Keratinocyte (primary cell): ENCODE measurements at regions not wholly inside any gene's neighbourhood (a gene's known extent, or its start where the extent isn't known, plus 50 kb on each side); places are given as distances from the start of the nearest gene placed in this dataset.

Source experiments
- DNase-seq: peaks from one replicate; pipeline ENCODE4 v3.0.0-alpha.2; 2011; ENCODE audit warnings: low read depth, missing footprints, low spot score
- FAIRE-seq: peaks from 2 replicates; lab custom pipeline; 2011; peaks lifted over from hg19 to GRCh38; lab: Jason Lieb, UNC
- H2AFZ ChIP-seq: 2 replicates; pipeline ENCODE4 v1.6.0; 2012; ENCODE audit warnings: low read length, control low read depth, inconsistent platforms; ENCODE audit not compliant: control insufficient read depth
- H3K27ac ChIP-seq: 2 replicates; pipeline ENCODE4 v1.5.1; 2011; ENCODE audit warnings: low read length; ENCODE audit not compliant: control insufficient read depth, insufficient read depth
- H3K27me3 ChIP-seq: 3 replicates; pipeline ENCODE4 v1.6.0; 2011; ENCODE audit warnings: low read length; ENCODE audit not compliant: control insufficient read depth, insufficient read depth; ENCODE audit errors: extremely low read depth
- H3K36me3 ChIP-seq, 2 experiments: 2 replicates in 1 of 2; 3 replicates in 1 of 2; pipeline ENCODE4 v1.5.1; 2011; ENCODE audit warnings: low read length in 2 of 2, mild to moderate bottlenecking in 1 of 2; ENCODE audit not compliant: control insufficient read depth in 2 of 2, insufficient read depth in 2 of 2; ENCODE audit errors: extremely low read depth in 1 of 2
- H3K4me1 ChIP-seq: 3 replicates; pipeline ENCODE4 v1.5.1; 2011; ENCODE audit warnings: low read length; ENCODE audit not compliant: control insufficient read depth, insufficient read depth; ENCODE audit errors: extremely low read depth
- H3K4me2 ChIP-seq: 3 replicates; pipeline ENCODE4 v1.6.0; 2011; ENCODE audit warnings: low read depth, low read length; ENCODE audit not compliant: control insufficient read depth, insufficient read depth; ENCODE audit errors: extremely low read depth
- H3K4me3 ChIP-seq, 3 experiments: fragments of 200-600 bp in 1 of 3; sonication (generic) in 1 of 3; 2 replicates in 2 of 3; 3 replicates in 1 of 3; pipeline ENCODE4 v1.5.1; 2011 to 2016; ENCODE audit warnings: low read length in 3 of 3, mild to moderate bottlenecking in 3 of 3, control low read depth in 2 of 3, inconsistent platforms in 1 of 3, low read depth in 1 of 3, mixed read lengths in 1 of 3, mixed run types in 1 of 3, moderate library complexity in 1 of 3; ENCODE audit not compliant: control insufficient read depth in 2 of 3, insufficient read depth in 2 of 3; ENCODE audit errors: extremely low read depth in 1 of 3
- H3K79me2 ChIP-seq: 2 replicates; pipeline ENCODE4 v1.6.0; 2012; ENCODE audit warnings: low read length; ENCODE audit not compliant: control insufficient read depth, insufficient read depth
- H3K9ac ChIP-seq: 3 replicates; pipeline ENCODE4 v1.6.0; 2011; ENCODE audit warnings: low read length; ENCODE audit not compliant: control insufficient read depth, insufficient read depth; ENCODE audit errors: extremely low read depth
- H3K9me1 ChIP-seq: 3 replicates; pipeline ENCODE4 v1.6.0; 2011; ENCODE audit warnings: low read length; ENCODE audit not compliant: control insufficient read depth, insufficient read depth; ENCODE audit errors: extremely low read depth
- H3K9me3 ChIP-seq: 2 replicates; pipeline ENCODE4 v1.5.1; 2012; ENCODE audit warnings: low read depth, low read length; ENCODE audit not compliant: control insufficient read depth
- H4K20me1 ChIP-seq: 3 replicates; pipeline ENCODE4 v1.6.0; 2011; ENCODE audit warnings: low read length; ENCODE audit not compliant: control insufficient read depth, insufficient read depth; ENCODE audit errors: extremely low read depth
- CTCF ChIP-seq, 3 experiments: IDR thresholded peaks in 1 of 3; conservative IDR thresholded peaks in 1 of 3; optimal IDR thresholded peaks in 1 of 3; 2 replicates in 2 of 3; 3 replicates in 1 of 3; pipeline versions ENCODE3 to v1.5.1; 2011; ENCODE audit warnings: low read length in 3 of 3, mild to moderate bottlenecking in 3 of 3, moderate library complexity in 2 of 3, control low read depth in 1 of 3, inconsistent platforms in 1 of 3; ENCODE audit not compliant: insufficient read depth in 2 of 3; ENCODE audit errors: extremely low read depth in 1 of 3
- EZH2 ChIP-seq: IDR thresholded peaks from one replicate; pipeline ENCODE4 v1.6.1; 2012; ENCODE audit warnings: inconsistent platforms, mild to moderate bottlenecking, low read length, moderate library complexity
- dilution Hi-C: fragments of 300-500 bp; cut with MboI; formaldehyde crosslinking; loops from one replicate; pipeline ENCODE4 v1.7.0; 2020; ENCODE audit warnings: low sequenced_read_pairs; ENCODE audit not compliant: extremely low pct_ligation_motif_present

GRCh38 chr5:63025679-63026078 is 447.1 kb downstream of the LRRC70 start:
- Histone ChIP-seq H3K36me3 (no peaks in the 10 kb centered on the region), H2AFZ (no peak overlapping the region), H3K4me2 (no peak overlapping the region), H4K20me1 (no peaks in the 10 kb centered on the region), H3K9ac (no peak overlapping the region), H3K27ac (no peak overlapping the region), H3K79me2 (no peaks in the 10 kb centered on the region), H3K27me3 (no peaks in the 10 kb centered on the region), H3K9me3 (no peaks in the 10 kb centered on the region), H3K4me3 (no peak overlapping the region), H3K4me1 (no peaks in the 10 kb centered on the region), H3K9me1 (no peaks in the 10 kb centered on the region)
- TF ChIP-seq CTCF (optimal IDR thresholded peaks at IDR 0.05 in 1 of 3, IDR thresholded peaks at IDR 0.05 in 1 of 3, conservative IDR thresholded peaks at IDR 0.05 in 1 of 3; ENCODE audit: extremely low read depth in 1 of 3, insufficient read depth in 2 of 3, low read length in 3 of 3) (no peak), EZH2 (no peak)
- FAIRE-seq: no peak
- no peak for DNase-seq
- dilution Hi-C loops: no loop called here

GRCh38 chr5:63022403-63022802 is 443.8 kb downstream of the LRRC70 start:
- Histone ChIP-seq H3K36me3 (no peaks in the 10 kb centered on the region), H3K9me3 (no peaks in the 10 kb centered on the region), H3K4me3 (no peak overlapping the region), H3K27ac (no peak overlapping the region), H3K9me1 (no peaks in the 10 kb centered on the region), H3K27me3 (no peaks in the 10 kb centered on the region), H3K9ac (no peak overlapping the region), H3K4me1 (no peaks in the 10 kb centered on the region), H3K4me2 (no peak overlapping the region), H3K79me2 (no peaks in the 10 kb centered on the region), H2AFZ (no peak overlapping the region), H4K20me1 (no peaks in the 10 kb centered on the region)
- FAIRE-seq (no peak), DNase-seq (no peak)
- dilution Hi-C loops: no loop called here
- TF ChIP-seq EZH2 (no peak), CTCF (optimal IDR thresholded peaks at IDR 0.05 in 1 of 3, IDR thresholded peaks at IDR 0.05 in 1 of 3, conservative IDR thresholded peaks at IDR 0.05 in 1 of 3; ENCODE audit: extremely low read depth in 1 of 3, insufficient read depth in 2 of 3, low read length in 3 of 3) (no peak)
